Liver (tissue), 8 donors: ENCODE measurements at regions not wholly inside any gene's neighbourhood (a gene's known extent, or its start where the extent isn't known, plus 50 kb on each side); places are given as distances from the start of the nearest gene placed in this dataset.

Experiments
- DNase-seq: peaks from one replicate; pipeline ENCODE4 v3.0.0-alpha.2; 2017; ENCODE audit warnings: low spot score
- H3K27ac ChIP-seq, 2 donors: one replicate each; pipeline ENCODE4 v1.7.0; 2013; ENCODE audit warnings: inconsistent platforms in 2 of 2, low read length in 2 of 2, control low read depth in 1 of 2, low read depth in 1 of 2, mild to moderate bottlenecking in 1 of 2
- H3K27me3 ChIP-seq, 4 donors: one replicate each; pipeline versions ENCODE4 v1.6.1 to v1.7.0; 2013; ENCODE audit warnings: low read length in 3 of 4, inconsistent platforms in 1 of 4, mild to moderate bottlenecking in 1 of 4, moderate library complexity in 1 of 4; ENCODE audit not compliant: control insufficient read depth in 4 of 4, insufficient read depth in 4 of 4
- H3K36me3 ChIP-seq, 4 donors: one replicate each; pipeline versions ENCODE4 v1.6.1 to v1.7.0; 2013; ENCODE audit warnings: low read length in 3 of 4, mild to moderate bottlenecking in 3 of 4, low read depth in 1 of 4, moderate library complexity in 1 of 4; ENCODE audit not compliant: control insufficient read depth in 4 of 4, insufficient read depth in 3 of 4
- H3K4me1 ChIP-seq, 4 donors: one replicate each; pipeline versions ENCODE4 v1.6.1 to v1.7.0; 2013; ENCODE audit warnings: low read length in 3 of 4, mild to moderate bottlenecking in 3 of 4, moderate library complexity in 1 of 4; ENCODE audit not compliant: control insufficient read depth in 4 of 4, insufficient read depth in 4 of 4
- H3K4me3 ChIP-seq, 3 donors: one replicate each; pipeline versions ENCODE4 v1.6.1 to v1.7.0; 2013; ENCODE audit warnings: low read length in 3 of 3, control low read depth in 1 of 3, low read depth in 1 of 3, mild to moderate bottlenecking in 1 of 3
- H3K9ac ChIP-seq, 2 donors: one replicate each; pipeline ENCODE4 v1.7.0; 2013; ENCODE audit warnings: low read length in 2 of 2, mild to moderate bottlenecking in 2 of 2, moderate library complexity in 2 of 2, control low read depth in 1 of 2, low read depth in 1 of 2
- H3K9me3 ChIP-seq, 4 donors: one replicate each; pipeline versions ENCODE4 v1.6.1 to v1.7.0; 2013; ENCODE audit warnings: low read length in 3 of 4; ENCODE audit not compliant: control insufficient read depth in 4 of 4
- EGR1 ChIP-seq, 2 donors: IDR thresholded peaks; 2 replicates each; pipeline ENCODE4 v1.6.1; 2016 to 2018; ENCODE audit warnings: antibody characterized with exemption in 2 of 2, low read depth in 2 of 2
- FOXA1 ChIP-seq: IDR thresholded peaks from 2 replicates; pipeline ENCODE4 v1.6.1; 2016; ENCODE audit warnings: antibody characterized with exemption
- FOXA2 ChIP-seq: IDR thresholded peaks from 2 replicates; pipeline ENCODE4 v1.6.1; 2016; ENCODE audit warnings: antibody characterized with exemption
- GABPA ChIP-seq, 2 donors: IDR thresholded peaks in 1 of 2; conservative IDR thresholded peaks in 1 of 2; 2 replicates each; pipeline ENCODE4 v1.6.1; 2016; ENCODE audit warnings: antibody characterized with exemption in 2 of 2, mild to moderate bottlenecking in 1 of 2, moderate library complexity in 1 of 2
- HNF4A ChIP-seq, 2 donors: conservative IDR thresholded peaks; 2 replicates each; pipeline ENCODE4 v1.6.1; 2016; ENCODE audit warnings: antibody characterized with exemption in 2 of 2, mild to moderate bottlenecking in 2 of 2
- JUND ChIP-seq, 2 donors: IDR thresholded peaks; 2 replicates each; pipeline ENCODE4 v1.6.1; 2016; ENCODE audit warnings: antibody characterized with exemption in 2 of 2
- NR2F2 ChIP-seq: IDR thresholded peaks from 2 replicates; pipeline ENCODE4 v1.6.1; 2016; ENCODE audit warnings: antibody characterized with exemption
- RAD21 ChIP-seq, 2 donors: IDR thresholded peaks; 2 replicates each; pipeline ENCODE4 v1.6.1; 2016; ENCODE audit warnings: antibody characterized with exemption in 2 of 2, mild to moderate bottlenecking in 2 of 2
- RXRA ChIP-seq, 2 donors: IDR thresholded peaks; 2 replicates each; pipeline ENCODE4 v1.6.1; 2017 to 2018; ENCODE audit warnings: antibody characterized with exemption in 2 of 2, mild to moderate bottlenecking in 1 of 2
- SP1 ChIP-seq: IDR thresholded peaks from 2 replicates; pipeline ENCODE4 v1.6.1; 2018; ENCODE audit warnings: antibody characterized with exemption, mild to moderate bottlenecking
- TAF1 ChIP-seq: conservative IDR thresholded peaks from 2 replicates; pipeline ENCODE4 v1.6.1; 2016; ENCODE audit warnings: antibody characterized with exemption, mild to moderate bottlenecking
- YY1 ChIP-seq: IDR thresholded peaks from 2 replicates; pipeline ENCODE4 v1.6.1; 2016; ENCODE audit warnings: antibody characterized with exemption, mild to moderate bottlenecking
- WGBS: extraction: QIAGEN DNeasy Blood & Tissue Kit; methylation state at CpG from one replicate; pipeline ENCODE4 v1.1.7; 2013; 5-methylcytosine and 5-hydroxymethylcytosine counted together
- TF ChIP-seq, protein P1 (sequence below): IDR thresholded peaks from 2 replicates; pipeline ENCODE4 v1.6.1; 2016; ENCODE audit warnings: antibody characterized with exemption
- TF ChIP-seq, protein P2 (sequence below): IDR thresholded peaks from 2 replicates; pipeline ENCODE4 v1.6.1; 2016; ENCODE audit warnings: antibody characterized with exemption, mild to moderate bottlenecking
- TF ChIP-seq, protein P3 (sequence below): IDR thresholded peaks from 2 replicates; pipeline ENCODE4 v1.6.1; 2016; ENCODE audit warnings: antibody characterized with exemption
- TF ChIP-seq, protein P4 (sequence below): fragments of 150-350 bp; IDR thresholded peaks from 2 replicates; pipeline ENCODE4 v1.5.1; 2017; ENCODE audit warnings: improper control_type of control experiment, low read depth, low read length; ENCODE audit not compliant: missing input control
- TF ChIP-seq, protein P5 (sequence below): IDR thresholded peaks from 2 replicates; pipeline ENCODE4 v1.6.1; 2016; ENCODE audit warnings: antibody characterized with exemption
- donor health status: healthy.
- donor health status: healthy.
- donor health status: healthy.
- donor health status: healthy.
- donor health status: healthy.

DNA sequence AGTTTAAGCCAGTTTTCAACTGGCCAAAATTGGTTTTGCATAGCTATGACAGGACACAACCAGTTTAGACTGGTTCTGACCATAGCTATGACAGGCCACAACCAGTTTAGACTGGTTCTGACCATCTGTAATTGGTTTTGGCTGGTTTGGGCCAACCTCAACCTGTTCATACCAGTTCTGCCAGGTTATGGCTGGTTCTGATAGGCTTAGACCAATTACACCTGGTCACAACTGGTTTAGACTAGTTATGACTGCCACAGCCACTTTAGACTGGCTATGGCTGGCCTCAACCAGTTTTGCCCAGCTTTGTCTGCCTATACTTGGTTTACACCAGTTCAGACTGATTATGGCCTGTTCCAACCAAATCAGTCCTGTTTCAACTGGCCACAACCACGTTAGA lies 353.2 kb upstream of the CAMK1G start:
- Histone ChIP-seq H3K4me1 (no peaks in the 10 kb centered on the region), H3K36me3 (no peaks in the 10 kb centered on the region), H3K4me3 (no peak overlapping the region), H3K27ac (no peak overlapping the region), H3K9ac (no peak overlapping the region), H3K27me3 (peaks cover 0 to 7% (median 2%) of the 10 kb centered on the region in 4 donors), H3K9me3 (peaks cover 4 to 13% (median 5%) of the 10 kb centered on the region in 4 donors)
- 79% methylated on average over 1 of the region's 1 CpG for WGBS
- DNase-seq: no peak
- TF ChIP-seq, protein P1, sequence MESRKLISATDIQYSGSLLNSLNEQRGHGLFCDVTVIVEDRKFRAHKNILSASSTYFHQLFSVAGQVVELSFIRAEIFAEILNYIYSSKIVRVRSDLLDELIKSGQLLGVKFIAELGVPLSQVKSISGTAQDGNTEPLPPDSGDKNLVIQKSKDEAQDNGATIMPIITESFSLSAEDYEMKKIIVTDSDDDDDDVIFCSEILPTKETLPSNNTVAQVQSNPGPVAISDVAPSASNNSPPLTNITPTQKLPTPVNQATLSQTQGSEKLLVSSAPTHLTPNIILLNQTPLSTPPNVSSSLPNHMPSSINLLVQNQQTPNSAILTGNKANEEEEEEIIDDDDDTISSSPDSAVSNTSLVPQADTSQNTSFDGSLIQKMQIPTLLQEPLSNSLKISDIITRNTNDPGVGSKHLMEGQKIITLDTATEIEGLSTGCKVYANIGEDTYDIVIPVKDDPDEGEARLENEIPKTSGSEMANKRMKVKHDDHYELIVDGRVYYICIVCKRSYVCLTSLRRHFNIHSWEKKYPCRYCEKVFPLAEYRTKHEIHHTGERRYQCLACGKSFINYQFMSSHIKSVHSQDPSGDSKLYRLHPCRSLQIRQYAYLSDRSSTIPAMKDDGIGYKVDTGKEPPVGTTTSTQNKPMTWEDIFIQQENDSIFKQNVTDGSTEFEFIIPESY: no peak
- TF ChIP-seq, protein P2, sequence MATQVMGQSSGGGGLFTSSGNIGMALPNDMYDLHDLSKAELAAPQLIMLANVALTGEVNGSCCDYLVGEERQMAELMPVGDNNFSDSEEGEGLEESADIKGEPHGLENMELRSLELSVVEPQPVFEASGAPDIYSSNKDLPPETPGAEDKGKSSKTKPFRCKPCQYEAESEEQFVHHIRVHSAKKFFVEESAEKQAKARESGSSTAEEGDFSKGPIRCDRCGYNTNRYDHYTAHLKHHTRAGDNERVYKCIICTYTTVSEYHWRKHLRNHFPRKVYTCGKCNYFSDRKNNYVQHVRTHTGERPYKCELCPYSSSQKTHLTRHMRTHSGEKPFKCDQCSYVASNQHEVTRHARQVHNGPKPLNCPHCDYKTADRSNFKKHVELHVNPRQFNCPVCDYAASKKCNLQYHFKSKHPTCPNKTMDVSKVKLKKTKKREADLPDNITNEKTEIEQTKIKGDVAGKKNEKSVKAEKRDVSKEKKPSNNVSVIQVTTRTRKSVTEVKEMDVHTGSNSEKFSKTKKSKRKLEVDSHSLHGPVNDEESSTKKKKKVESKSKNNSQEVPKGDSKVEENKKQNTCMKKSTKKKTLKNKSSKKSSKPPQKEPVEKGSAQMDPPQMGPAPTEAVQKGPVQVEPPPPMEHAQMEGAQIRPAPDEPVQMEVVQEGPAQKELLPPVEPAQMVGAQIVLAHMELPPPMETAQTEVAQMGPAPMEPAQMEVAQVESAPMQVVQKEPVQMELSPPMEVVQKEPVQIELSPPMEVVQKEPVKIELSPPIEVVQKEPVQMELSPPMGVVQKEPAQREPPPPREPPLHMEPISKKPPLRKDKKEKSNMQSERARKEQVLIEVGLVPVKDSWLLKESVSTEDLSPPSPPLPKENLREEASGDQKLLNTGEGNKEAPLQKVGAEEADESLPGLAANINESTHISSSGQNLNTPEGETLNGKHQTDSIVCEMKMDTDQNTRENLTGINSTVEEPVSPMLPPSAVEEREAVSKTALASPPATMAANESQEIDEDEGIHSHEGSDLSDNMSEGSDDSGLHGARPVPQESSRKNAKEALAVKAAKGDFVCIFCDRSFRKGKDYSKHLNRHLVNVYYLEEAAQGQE: no peak
- TF ChIP-seq NR2F2: no peak
- TF ChIP-seq FOXA2: no peak
- no peak for TF ChIP-seq YY1
- no peak for TF ChIP-seq GABPA (IDR thresholded peaks at IDR 0.05 in 1 of 2, conservative IDR thresholded peaks at IDR 0.05 in 1 of 2)
- TF ChIP-seq, protein P3, sequence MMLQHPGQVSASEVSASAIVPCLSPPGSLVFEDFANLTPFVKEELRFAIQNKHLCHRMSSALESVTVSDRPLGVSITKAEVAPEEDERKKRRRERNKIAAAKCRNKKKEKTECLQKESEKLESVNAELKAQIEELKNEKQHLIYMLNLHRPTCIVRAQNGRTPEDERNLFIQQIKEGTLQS: no peak
- TF ChIP-seq FOXA1: no peak
- TF ChIP-seq HNF4A (conservative IDR thresholded peaks at IDR 0.05): no peak
- no peak for TF ChIP-seq TAF1
- TF ChIP-seq, protein P4, sequence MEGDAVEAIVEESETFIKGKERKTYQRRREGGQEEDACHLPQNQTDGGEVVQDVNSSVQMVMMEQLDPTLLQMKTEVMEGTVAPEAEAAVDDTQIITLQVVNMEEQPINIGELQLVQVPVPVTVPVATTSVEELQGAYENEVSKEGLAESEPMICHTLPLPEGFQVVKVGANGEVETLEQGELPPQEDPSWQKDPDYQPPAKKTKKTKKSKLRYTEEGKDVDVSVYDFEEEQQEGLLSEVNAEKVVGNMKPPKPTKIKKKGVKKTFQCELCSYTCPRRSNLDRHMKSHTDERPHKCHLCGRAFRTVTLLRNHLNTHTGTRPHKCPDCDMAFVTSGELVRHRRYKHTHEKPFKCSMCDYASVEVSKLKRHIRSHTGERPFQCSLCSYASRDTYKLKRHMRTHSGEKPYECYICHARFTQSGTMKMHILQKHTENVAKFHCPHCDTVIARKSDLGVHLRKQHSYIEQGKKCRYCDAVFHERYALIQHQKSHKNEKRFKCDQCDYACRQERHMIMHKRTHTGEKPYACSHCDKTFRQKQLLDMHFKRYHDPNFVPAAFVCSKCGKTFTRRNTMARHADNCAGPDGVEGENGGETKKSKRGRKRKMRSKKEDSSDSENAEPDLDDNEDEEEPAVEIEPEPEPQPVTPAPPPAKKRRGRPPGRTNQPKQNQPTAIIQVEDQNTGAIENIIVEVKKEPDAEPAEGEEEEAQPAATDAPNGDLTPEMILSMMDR: no peak
- no peak for TF ChIP-seq JUND (IDR thresholded peaks at IDR 0.05)
- TF ChIP-seq RAD21 (IDR thresholded peaks at IDR 0.05): no peak
- no peak for TF ChIP-seq RXRA (IDR thresholded peaks at IDR 0.05)
- TF ChIP-seq EGR1 (IDR thresholded peaks at IDR 0.05; ENCODE audit: low read depth in 2 of 2): no peak
- TF ChIP-seq SP1: no peak
- TF ChIP-seq, protein P5, sequence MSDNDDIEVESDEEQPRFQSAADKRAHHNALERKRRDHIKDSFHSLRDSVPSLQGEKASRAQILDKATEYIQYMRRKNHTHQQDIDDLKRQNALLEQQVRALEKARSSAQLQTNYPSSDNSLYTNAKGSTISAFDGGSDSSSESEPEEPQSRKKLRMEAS: no peak
